ENCODE measurements at regions not wholly inside any gene's neighbourhood (a gene's known extent, or its start where the extent isn't known, plus 50 kb on each side); places are given as distances from the start of the nearest gene placed in this dataset.

DNA sequence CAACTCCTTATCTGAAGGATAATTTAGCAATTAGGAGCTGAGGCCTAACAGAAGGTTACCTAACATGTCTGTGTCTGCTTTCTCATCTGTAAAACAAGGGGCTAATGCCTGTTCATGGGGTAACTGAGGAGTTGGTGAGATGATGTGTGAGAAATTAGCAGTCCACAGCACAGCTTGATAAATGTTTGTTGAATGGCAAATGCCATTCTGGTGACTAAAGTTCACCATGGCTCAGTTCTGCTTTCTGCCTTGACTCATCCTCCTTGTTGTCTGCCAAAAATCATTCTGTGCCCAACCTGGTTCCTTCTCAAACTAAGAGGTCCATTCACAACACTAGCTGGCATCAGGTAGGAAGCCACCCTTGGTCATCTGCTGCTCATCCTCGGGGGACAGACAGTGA, 552.0 kb upstream of the KLF4 start:
- H3K9me3 ChIP-seq (ENCODE audit: control insufficient read depth in 4 of 4, low read length in 3 of 4), result peaks cover 0 to 6% (median 4%) of the 10 kb centered on the region in 4 donors
- H3K27ac ChIP-seq (ENCODE audit: low read depth in 1 of 2, low read length in 2 of 2), result no peak overlapping the region
- no peaks in the 10 kb centered on the region for H3K36me3 ChIP-seq (ENCODE audit: control insufficient read depth in 4 of 4, insufficient read depth in 3 of 4, low read depth in 1 of 4, low read length in 3 of 4)
- H3K4me1 ChIP-seq (ENCODE audit: control insufficient read depth in 4 of 4, insufficient read depth in 4 of 4, low read length in 3 of 4), result no peaks in the 10 kb centered on the region
- DNase-seq (ENCODE audit: low spot score), result no peak
- WGBS, result 74% methylated on average over 1 of the region's 1 CpG
- peaks cover 0 to 6% (median 0%) of the 10 kb centered on the region in 4 donors for H3K27me3 ChIP-seq (ENCODE audit: control insufficient read depth in 4 of 4, insufficient read depth in 4 of 4, low read length in 3 of 4)
- H3K9ac ChIP-seq (ENCODE audit: low read depth in 1 of 2, low read length in 2 of 2), result no peak overlapping the region
- no peak for TF ChIP-seq HNF4G (IDR thresholded peaks at IDR 0.05)
- TF ChIP-seq TAF1 (conservative IDR thresholded peaks at IDR 0.05), result no peak
- no peak for TF ChIP-seq JUND (IDR thresholded peaks at IDR 0.05)
- TF ChIP-seq SP1 (IDR thresholded peaks at IDR 0.05), result no peak
- TF ChIP-seq EGR1 (IDR thresholded peaks at IDR 0.05; ENCODE audit: low read depth in 2 of 2), result no peak
- TF ChIP-seq, protein P1, sequence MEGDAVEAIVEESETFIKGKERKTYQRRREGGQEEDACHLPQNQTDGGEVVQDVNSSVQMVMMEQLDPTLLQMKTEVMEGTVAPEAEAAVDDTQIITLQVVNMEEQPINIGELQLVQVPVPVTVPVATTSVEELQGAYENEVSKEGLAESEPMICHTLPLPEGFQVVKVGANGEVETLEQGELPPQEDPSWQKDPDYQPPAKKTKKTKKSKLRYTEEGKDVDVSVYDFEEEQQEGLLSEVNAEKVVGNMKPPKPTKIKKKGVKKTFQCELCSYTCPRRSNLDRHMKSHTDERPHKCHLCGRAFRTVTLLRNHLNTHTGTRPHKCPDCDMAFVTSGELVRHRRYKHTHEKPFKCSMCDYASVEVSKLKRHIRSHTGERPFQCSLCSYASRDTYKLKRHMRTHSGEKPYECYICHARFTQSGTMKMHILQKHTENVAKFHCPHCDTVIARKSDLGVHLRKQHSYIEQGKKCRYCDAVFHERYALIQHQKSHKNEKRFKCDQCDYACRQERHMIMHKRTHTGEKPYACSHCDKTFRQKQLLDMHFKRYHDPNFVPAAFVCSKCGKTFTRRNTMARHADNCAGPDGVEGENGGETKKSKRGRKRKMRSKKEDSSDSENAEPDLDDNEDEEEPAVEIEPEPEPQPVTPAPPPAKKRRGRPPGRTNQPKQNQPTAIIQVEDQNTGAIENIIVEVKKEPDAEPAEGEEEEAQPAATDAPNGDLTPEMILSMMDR (IDR thresholded peaks at IDR 0.05; ENCODE audit: low read depth, low read length, missing input control), result no peak
- TF ChIP-seq, protein P2, sequence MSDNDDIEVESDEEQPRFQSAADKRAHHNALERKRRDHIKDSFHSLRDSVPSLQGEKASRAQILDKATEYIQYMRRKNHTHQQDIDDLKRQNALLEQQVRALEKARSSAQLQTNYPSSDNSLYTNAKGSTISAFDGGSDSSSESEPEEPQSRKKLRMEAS (IDR thresholded peaks at IDR 0.05), result no peak
- TF ChIP-seq RAD21 (IDR thresholded peaks at IDR 0.05), result no peak
- TF ChIP-seq RXRA (IDR thresholded peaks at IDR 0.05), result no peak
- no peak overlapping the region for H3K4me3 ChIP-seq (ENCODE audit: low read depth in 1 of 3, low read length in 3 of 3)

DNA sequence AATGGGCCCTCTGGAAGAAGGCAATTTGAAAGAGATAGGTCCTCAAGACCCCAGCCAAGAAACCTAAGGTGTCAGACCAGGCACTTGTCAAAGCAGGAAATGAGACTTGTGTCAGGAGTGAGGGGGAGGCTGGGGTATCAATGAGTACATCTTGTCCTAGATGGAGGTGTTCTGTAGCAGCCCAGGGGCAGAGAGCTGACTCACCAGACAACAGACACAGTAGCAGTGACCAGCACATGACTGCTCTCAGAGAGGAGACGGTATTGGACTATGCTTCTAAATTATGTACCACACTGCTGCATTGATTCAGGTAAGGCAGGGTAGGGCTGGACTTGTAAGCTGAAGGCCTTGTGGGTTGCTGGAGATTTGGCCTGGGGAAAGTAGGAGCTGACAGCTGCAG, 551.2 kb upstream of the KLF4 start:
- H3K9me3 ChIP-seq (ENCODE audit: control insufficient read depth in 4 of 4, low read length in 3 of 4), result peaks cover 0 to 6% (median 4%) of the 10 kb centered on the region in 4 donors
- no peaks in the 10 kb centered on the region for H3K36me3 ChIP-seq (ENCODE audit: control insufficient read depth in 4 of 4, insufficient read depth in 3 of 4, low read depth in 1 of 4, low read length in 3 of 4)
- H3K9ac ChIP-seq (ENCODE audit: low read depth in 1 of 2, low read length in 2 of 2), result no peak overlapping the region
- DNase-seq (ENCODE audit: low spot score), result no peak
- H3K4me1 ChIP-seq (ENCODE audit: control insufficient read depth in 4 of 4, insufficient read depth in 4 of 4, low read length in 3 of 4), result no peaks in the 10 kb centered on the region
- no peak overlapping the region for H3K4me3 ChIP-seq (ENCODE audit: low read depth in 1 of 3, low read length in 3 of 3)
- H3K27me3 ChIP-seq (ENCODE audit: control insufficient read depth in 4 of 4, insufficient read depth in 4 of 4, low read length in 3 of 4), result peaks cover 0 to 6% (median 0%) of the 10 kb centered on the region in 4 donors
- WGBS, result 98% methylated on average over 1 of the region's 1 CpG
- no peak overlapping the region for H3K27ac ChIP-seq (ENCODE audit: low read depth in 1 of 2, low read length in 2 of 2)
- no peak for TF ChIP-seq FOXA2 (IDR thresholded peaks at IDR 0.05)
- no peak for TF ChIP-seq YY1 (IDR thresholded peaks at IDR 0.05)
- no peak for TF ChIP-seq EGR1 (IDR thresholded peaks at IDR 0.05; ENCODE audit: low read depth in 2 of 2)
- TF ChIP-seq GABPA (IDR thresholded peaks at IDR 0.05 in 1 of 2, conservative IDR thresholded peaks at IDR 0.05 in 1 of 2), result no peak
- TF ChIP-seq, protein P3, sequence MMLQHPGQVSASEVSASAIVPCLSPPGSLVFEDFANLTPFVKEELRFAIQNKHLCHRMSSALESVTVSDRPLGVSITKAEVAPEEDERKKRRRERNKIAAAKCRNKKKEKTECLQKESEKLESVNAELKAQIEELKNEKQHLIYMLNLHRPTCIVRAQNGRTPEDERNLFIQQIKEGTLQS (IDR thresholded peaks at IDR 0.05), result no peak
- TF ChIP-seq FOXA1 (IDR thresholded peaks at IDR 0.05), result no peak

DNA sequence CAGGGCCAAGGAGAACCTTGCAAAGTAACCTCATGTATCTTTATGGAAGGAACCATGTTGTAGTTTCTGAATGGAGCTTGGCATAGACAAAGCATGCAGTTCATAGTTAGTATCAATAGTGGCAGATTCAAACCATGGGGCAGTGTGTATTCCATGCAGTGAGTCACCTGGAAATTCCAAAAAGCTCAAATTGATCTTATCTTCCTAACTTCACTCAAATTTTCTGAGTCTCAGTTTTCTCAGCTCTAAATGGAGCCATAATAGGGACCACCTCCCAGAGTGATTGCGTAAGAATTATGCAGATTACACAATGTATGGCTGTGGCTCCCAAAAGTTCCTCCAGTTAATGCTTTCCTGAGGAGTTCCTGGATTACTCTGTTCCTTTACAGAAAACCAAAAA, 549.9 kb upstream of the KLF4 start:
- no peaks in the 10 kb centered on the region for H3K4me1 ChIP-seq (ENCODE audit: control insufficient read depth in 4 of 4, insufficient read depth in 4 of 4, low read length in 3 of 4)
- DNase-seq (ENCODE audit: low spot score), result no peak
- peaks cover 0 to 4% (median 2%) of the 10 kb centered on the region in 4 donors for H3K9me3 ChIP-seq (ENCODE audit: control insufficient read depth in 4 of 4, low read length in 3 of 4)
- H3K9ac ChIP-seq (ENCODE audit: low read depth in 1 of 2, low read length in 2 of 2), result no peak overlapping the region
- H3K36me3 ChIP-seq (ENCODE audit: control insufficient read depth in 4 of 4, insufficient read depth in 3 of 4, low read depth in 1 of 4, low read length in 3 of 4), result no peaks in the 10 kb centered on the region
- H3K4me3 ChIP-seq (ENCODE audit: low read depth in 1 of 3, low read length in 3 of 3), result no peak overlapping the region
- WGBS, result 79% methylated on average over 1 of the region's 1 CpG
- H3K27ac ChIP-seq (ENCODE audit: low read depth in 1 of 2, low read length in 2 of 2), result no peak overlapping the region
- peaks cover 0 to 6% (median 0%) of the 10 kb centered on the region in 4 donors for H3K27me3 ChIP-seq (ENCODE audit: control insufficient read depth in 4 of 4, insufficient read depth in 4 of 4, low read length in 3 of 4)
- TF ChIP-seq, protein P1 (IDR thresholded peaks at IDR 0.05; ENCODE audit: low read depth, low read length, missing input control), result no peak
- TF ChIP-seq FOXA1 (IDR thresholded peaks at IDR 0.05), result no peak
- no peak for TF ChIP-seq SP1 (IDR thresholded peaks at IDR 0.05)
- TF ChIP-seq HNF4A (conservative IDR thresholded peaks at IDR 0.05), result no peak
- TF ChIP-seq RXRA (IDR thresholded peaks at IDR 0.05), result no peak
- no peak for TF ChIP-seq HNF4G (IDR thresholded peaks at IDR 0.05)
- TF ChIP-seq EGR1 (IDR thresholded peaks at IDR 0.05; ENCODE audit: low read depth in 2 of 2), result no peak
